GM19463 (cell line): ENCODE measurements at regions not wholly inside any gene's neighbourhood (a gene's known extent, or its start where the extent isn't known, plus 50 kb on each side); places are given as distances from the start of the nearest gene placed in this dataset.

ENCODE experiments used
- ATAC-seq: cut with Tn5 transposase; IDR thresholded peaks from one replicate; pipeline ENCODE4 v1.9.1; 2021; ENCODE audit warnings: mild to moderate bottlenecking, moderate library complexity; ENCODE audit not compliant: unreplicated experiment

- peak; percentile 69 for ATAC-seq
Observed at GRCh38 chr2:152815634-152816257, 97.3 kb downstream of the ARL6IP6 start.

GRCh38 chr2:152814475-152815030 is 96.1 kb downstream of the ARL6IP6 start:
- no peak for ATAC-seq

DNA sequence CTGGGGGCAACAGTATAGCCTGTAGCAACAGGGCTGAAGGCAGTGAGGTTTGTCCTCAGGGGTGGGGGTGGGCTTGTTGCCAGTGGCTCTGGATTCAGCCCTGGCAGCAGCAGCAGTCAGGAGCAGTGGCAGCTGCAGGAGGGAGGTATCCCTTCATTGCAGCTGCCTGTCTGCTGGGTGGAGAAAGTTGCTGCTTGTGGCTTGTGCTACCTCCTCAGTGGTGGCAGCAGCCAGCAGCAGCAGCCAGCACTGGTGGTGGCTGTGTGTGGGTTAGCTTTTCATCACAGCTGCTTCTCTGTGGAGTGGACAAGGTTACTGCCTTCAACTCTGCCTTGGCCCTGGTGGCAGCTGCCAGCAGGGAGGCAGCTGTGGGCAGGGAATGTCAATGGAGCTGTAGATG is 94.9 kb downstream of the ARL6IP6 start:
- ATAC-seq = no peak
